HepG2 (cell line): ENCODE measurements at regions not wholly inside any gene's neighbourhood (a gene's known extent, or its start where the extent isn't known, plus 50 kb on each side); places are given as distances from the start of the nearest gene placed in this dataset.

Experiments
- ATAC-seq: fragments of 200-7000 bp; cut with Tn5 transposase; 3 replicates; pipeline ENCODE4 v1.9.1; 2020; ENCODE audit warnings: mild to moderate bottlenecking, moderate library complexity
- BruUV-seq: library from RNA; stranded (reverse); fragments of 400-500 nt; replicated peaks from 2 replicates; lab custom pipeline; 2021; lab: Mats Ljungman, UMichigan
- CTCF ChIA-PET: fragments of 300-600 bp; formaldehyde crosslinking; extraction: SDS; loops from one replicate; lab custom pipeline; 2021; ENCODE audit warnings: low total read pairs, inconsistent platforms, low intra/inter-chr PET ratio; lab: Yijun Ruan, JAX
- POLR2A ChIA-PET: fragments of 350-600 bp; sonication (Branson Sonifier 250); formaldehyde crosslinking; loops from one replicate; lab custom pipeline; 2020; ENCODE audit warnings: antibody characterized with exemption, inconsistent platforms; lab: Yijun Ruan, JAX
- DNase-seq: peaks from one replicate; pipeline ENCODE4 v3.0.0-alpha.2; 2015; ENCODE audit warnings: low spot score
- FAIRE-seq: peaks from 3 replicates; lab custom pipeline; 2011; peaks lifted over from hg19 to GRCh38; lab: Jason Lieb, UNC
- H2AFZ ChIP-seq: one replicate; pipeline ENCODE4 v1.6.1; 2011; ENCODE audit warnings: low read length, inconsistent platforms
- H3K27ac ChIP-seq: fragments of 300-600 bp; 3 replicates; pipeline ENCODE4 v1.8.0; 2011; ENCODE audit warnings: mixed run types, mild to moderate bottlenecking, mixed read lengths, low read length, inconsistent platforms; ENCODE audit not compliant: insufficient read depth; ENCODE audit errors: extremely low read length
- H3K27me3 ChIP-seq, 2 experiments: fragments of 200-600 bp in 1 of 2; 2 replicates in 1 of 2; 3 replicates in 1 of 2; pipeline versions ENCODE4 v1.6.0 to v1.8.0; 2011; ENCODE audit warnings: low read length in 2 of 2, mild to moderate bottlenecking in 2 of 2, moderate library complexity in 2 of 2, inconsistent platforms in 1 of 2; ENCODE audit not compliant: insufficient read depth in 2 of 2, control insufficient read depth in 1 of 2
- H3K36me3 ChIP-seq, 2 experiments: fragments of 200-600 bp in 1 of 2; replicated peaks in 1 of 2; 2 replicates in 1 of 2; 3 replicates in 1 of 2; pipeline versions ENCODE4 v1.5.1 to v1.8.0; 2011; ENCODE audit warnings: low read length in 2 of 2, inconsistent platforms in 1 of 2; ENCODE audit not compliant: insufficient read depth in 2 of 2, control insufficient read depth in 1 of 2
- H3K4me1 ChIP-seq: 2 replicates; pipeline ENCODE4 v1.5.1; 2012; ENCODE audit warnings: low read length, inconsistent platforms; ENCODE audit not compliant: insufficient read depth
- H3K4me2 ChIP-seq: 2 replicates; pipeline ENCODE4 v1.6.0; 2011; ENCODE audit warnings: low read depth, low read length, inconsistent platforms
- H3K4me3 ChIP-seq, 3 experiments: fragments of 200-600 bp in 1 of 3; sonication (generic), shearing (Covaris generic) in 1 of 3; replicated peaks in 1 of 3; 2 replicates each; pipeline ENCODE4 v1.5.1; 2011 to 2016; ENCODE audit warnings: low read length in 3 of 3, inconsistent platforms in 2 of 3, low read depth in 2 of 3, mild to moderate bottlenecking in 2 of 3, control low read depth in 1 of 3, mixed read lengths in 1 of 3; ENCODE audit not compliant: insufficient read depth in 1 of 3
- H3K79me2 ChIP-seq: one replicate; pipeline ENCODE4 v1.6.1; 2011; ENCODE audit warnings: low read length, inconsistent platforms; ENCODE audit not compliant: insufficient read depth
- H3K9ac ChIP-seq: 2 replicates; pipeline ENCODE4 v1.6.0; 2011; ENCODE audit warnings: mild to moderate bottlenecking, low read depth, low read length, inconsistent platforms; ENCODE audit not compliant: insufficient read depth
- H3K9me3 ChIP-seq: 2 replicates; pipeline ENCODE4 v1.5.1; 2012; ENCODE audit warnings: mild to moderate bottlenecking, low read length
- H4K20me1 ChIP-seq: 2 replicates; pipeline ENCODE4 v1.6.0; 2011; ENCODE audit warnings: inconsistent platforms, mild to moderate bottlenecking, low read length, moderate library complexity; ENCODE audit not compliant: insufficient read depth
- IRX3 ChIP-seq: sonication (generic); formaldehyde crosslinking; IDR thresholded peaks from 2 replicates; pipeline ENCODE4 v1.8.1; 2023; ENCODE audit warnings: mild to moderate bottlenecking, low read depth, missing genetic modification reagents, borderline replicate concordance
- MTA1 ChIP-seq: sonication (generic); formaldehyde crosslinking; IDR thresholded peaks from 2 replicates; pipeline ENCODE4 v1.4.0; 2020; ENCODE audit warnings: missing genetic modification reagents, mild to moderate bottlenecking, borderline replicate concordance
- NBN ChIP-seq: fragments of 450-650 bp; conservative IDR thresholded peaks from 2 replicates; pipeline ENCODE4 v1.6.1; 2017
- NFE2L1 ChIP-seq: sonication (generic); formaldehyde crosslinking; IDR thresholded peaks from 2 replicates; pipeline ENCODE4 v1.4.0; 2020; ENCODE audit warnings: missing genetic modification reagents, mild to moderate bottlenecking, borderline replicate concordance
- POLR2AphosphoS2 ChIP-seq: IDR thresholded peaks from 2 replicates; pipeline ENCODE4 v1.6.1; 2011; ENCODE audit warnings: low read depth, low read length, improper control_type of control experiment
- ZNF777 ChIP-seq: sonication (generic); formaldehyde crosslinking; IDR thresholded peaks from 2 replicates; pipeline ENCODE4 v1.4.0; 2020; ENCODE audit warnings: missing genetic modification reagents
- ZNF780A ChIP-seq: sonication (generic); formaldehyde crosslinking; IDR thresholded peaks from 2 replicates; pipeline ENCODE4 v1.8.0; 2022; ENCODE audit warnings: mild to moderate bottlenecking, missing genetic modification reagents, moderate library complexity
- WGBS: methylation state at CpG from one replicate; pipeline ENCODE4 v1.1.6; 2017; ENCODE audit warnings: low lambda C conversion rate; 5-methylcytosine and 5-hydroxymethylcytosine counted together
- in situ Hi-C: cut with HindIII; loops from 2 replicates; pipeline ENCODE4 v1.10.0; 2017; ENCODE audit warnings: low pct_unique_long_range_greater_than_20kb; ENCODE audit not compliant: extremely low pct_ligation_motif_present
- intact Hi-C: fragments of 100-400 bp; cut with micrococcal nuclease; formaldehyde crosslinking; loops from one replicate; pipeline ENCODE4 v1.10.0; 2022; ENCODE audit not compliant: unreplicated experiment
- TF ChIP-seq, protein P1 (sequence below): sonication (generic); formaldehyde crosslinking; IDR thresholded peaks from 2 replicates; pipeline ENCODE4 v1.5.1; 2020; ENCODE audit warnings: missing genetic modification reagents, mild to moderate bottlenecking, borderline replicate concordance
- TF ChIP-seq, protein P2 (sequence below): sonication (generic); formaldehyde crosslinking; IDR thresholded peaks from 2 replicates; pipeline ENCODE4 v1.5.0; 2020; ENCODE audit warnings: mild to moderate bottlenecking, missing genetic modification reagents
- TF ChIP-seq, protein P3 (sequence below): sonication (generic); formaldehyde crosslinking; IDR thresholded peaks from 2 replicates; pipeline ENCODE4 v1.5.1; 2020; ENCODE audit warnings: mild to moderate bottlenecking, moderate library complexity, missing genetic modification reagents
- TF ChIP-seq, protein P4 (sequence below): sonication (generic); formaldehyde crosslinking; conservative IDR thresholded peaks from 2 replicates; pipeline ENCODE4 v1.4.0; 2020; ENCODE audit warnings: missing genetic modification reagents
- TF ChIP-seq, protein P5 (sequence below): sonication (generic); formaldehyde crosslinking; IDR thresholded peaks from 2 replicates; pipeline ENCODE4 v1.4.0; 2020; ENCODE audit warnings: mild to moderate bottlenecking, missing genetic modification reagents
- TF ChIP-seq, protein P6 (sequence below): sonication (generic); formaldehyde crosslinking; IDR thresholded peaks from 2 replicates; pipeline ENCODE4 v1.4.0; 2020; ENCODE audit warnings: missing genetic modification reagents, mild to moderate bottlenecking, borderline replicate concordance

DNA sequence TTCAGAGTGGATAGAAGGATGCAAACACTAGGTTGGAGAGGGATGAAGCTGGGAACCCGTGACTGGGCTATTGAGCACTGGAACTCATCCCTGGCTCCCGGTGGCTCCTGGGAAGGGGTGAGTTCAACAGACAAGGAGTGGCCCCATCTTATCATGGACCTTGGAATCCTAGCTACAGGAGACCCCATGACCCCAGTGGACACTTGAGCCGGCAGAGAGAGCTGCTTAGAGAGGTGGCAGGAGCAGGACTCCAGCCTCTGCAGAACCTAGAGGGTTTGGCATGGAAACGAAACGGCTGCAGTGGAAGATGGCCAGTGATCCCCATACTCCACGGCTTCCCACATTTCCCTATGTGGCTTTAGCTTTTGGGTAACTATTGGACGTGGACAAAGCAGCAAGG, 205.8 kb upstream of the SPANXN1 start:
- ATAC-seq (no peak), FAIRE-seq (no peak), DNase-seq (no peak)
- H3K27ac ChIP-seq: no peak overlapping the region
- no peaks in the 10 kb centered on the region for H3K4me1 ChIP-seq
- no peaks in the 10 kb centered on the region for H3K36me3 ChIP-seq
- TF ChIP-seq, protein P1, sequence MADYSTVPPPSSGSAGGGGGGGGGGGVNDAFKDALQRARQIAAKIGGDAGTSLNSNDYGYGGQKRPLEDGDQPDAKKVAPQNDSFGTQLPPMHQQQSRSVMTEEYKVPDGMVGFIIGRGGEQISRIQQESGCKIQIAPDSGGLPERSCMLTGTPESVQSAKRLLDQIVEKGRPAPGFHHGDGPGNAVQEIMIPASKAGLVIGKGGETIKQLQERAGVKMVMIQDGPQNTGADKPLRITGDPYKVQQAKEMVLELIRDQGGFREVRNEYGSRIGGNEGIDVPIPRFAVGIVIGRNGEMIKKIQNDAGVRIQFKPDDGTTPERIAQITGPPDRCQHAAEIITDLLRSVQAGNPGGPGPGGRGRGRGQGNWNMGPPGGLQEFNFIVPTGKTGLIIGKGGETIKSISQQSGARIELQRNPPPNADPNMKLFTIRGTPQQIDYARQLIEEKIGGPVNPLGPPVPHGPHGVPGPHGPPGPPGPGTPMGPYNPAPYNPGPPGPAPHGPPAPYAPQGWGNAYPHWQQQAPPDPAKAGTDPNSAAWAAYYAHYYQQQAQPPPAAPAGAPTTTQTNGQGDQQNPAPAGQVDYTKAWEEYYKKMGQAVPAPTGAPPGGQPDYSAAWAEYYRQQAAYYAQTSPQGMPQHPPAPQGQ: no peak
- no peak for TF ChIP-seq MTA1
- TF ChIP-seq POLR2AphosphoS2: no peak
- TF ChIP-seq, protein P2, sequence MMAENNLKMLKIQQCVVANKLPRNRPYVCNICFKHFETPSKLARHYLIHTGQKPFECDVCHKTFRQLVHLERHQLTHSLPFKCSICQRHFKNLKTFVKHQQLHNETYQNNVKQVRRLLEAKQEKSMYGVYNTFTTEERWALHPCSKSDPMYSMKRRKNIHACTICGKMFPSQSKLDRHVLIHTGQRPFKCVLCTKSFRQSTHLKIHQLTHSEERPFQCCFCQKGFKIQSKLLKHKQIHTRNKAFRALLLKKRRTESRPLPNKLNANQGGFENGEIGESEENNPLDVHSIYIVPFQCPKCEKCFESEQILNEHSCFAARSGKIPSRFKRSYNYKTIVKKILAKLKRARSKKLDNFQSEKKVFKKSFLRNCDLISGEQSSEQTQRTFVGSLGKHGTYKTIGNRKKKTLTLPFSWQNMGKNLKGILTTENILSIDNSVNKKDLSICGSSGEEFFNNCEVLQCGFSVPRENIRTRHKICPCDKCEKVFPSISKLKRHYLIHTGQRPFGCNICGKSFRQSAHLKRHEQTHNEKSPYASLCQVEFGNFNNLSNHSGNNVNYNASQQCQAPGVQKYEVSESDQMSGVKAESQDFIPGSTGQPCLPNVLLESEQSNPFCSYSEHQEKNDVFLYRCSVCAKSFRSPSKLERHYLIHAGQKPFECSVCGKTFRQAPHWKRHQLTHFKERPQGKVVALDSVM: no peak
- TF ChIP-seq IRX3 (CRISPR knock-in tag): no peak
- TF ChIP-seq, protein P3, sequence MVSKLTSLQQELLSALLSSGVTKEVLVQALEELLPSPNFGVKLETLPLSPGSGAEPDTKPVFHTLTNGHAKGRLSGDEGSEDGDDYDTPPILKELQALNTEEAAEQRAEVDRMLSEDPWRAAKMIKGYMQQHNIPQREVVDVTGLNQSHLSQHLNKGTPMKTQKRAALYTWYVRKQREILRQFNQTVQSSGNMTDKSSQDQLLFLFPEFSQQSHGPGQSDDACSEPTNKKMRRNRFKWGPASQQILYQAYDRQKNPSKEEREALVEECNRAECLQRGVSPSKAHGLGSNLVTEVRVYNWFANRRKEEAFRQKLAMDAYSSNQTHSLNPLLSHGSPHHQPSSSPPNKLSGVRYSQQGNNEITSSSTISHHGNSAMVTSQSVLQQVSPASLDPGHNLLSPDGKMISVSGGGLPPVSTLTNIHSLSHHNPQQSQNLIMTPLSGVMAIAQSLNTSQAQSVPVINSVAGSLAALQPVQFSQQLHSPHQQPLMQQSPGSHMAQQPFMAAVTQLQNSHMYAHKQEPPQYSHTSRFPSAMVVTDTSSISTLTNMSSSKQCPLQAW (CRISPR knock-in tag): no peak
- TF ChIP-seq, protein P4, sequence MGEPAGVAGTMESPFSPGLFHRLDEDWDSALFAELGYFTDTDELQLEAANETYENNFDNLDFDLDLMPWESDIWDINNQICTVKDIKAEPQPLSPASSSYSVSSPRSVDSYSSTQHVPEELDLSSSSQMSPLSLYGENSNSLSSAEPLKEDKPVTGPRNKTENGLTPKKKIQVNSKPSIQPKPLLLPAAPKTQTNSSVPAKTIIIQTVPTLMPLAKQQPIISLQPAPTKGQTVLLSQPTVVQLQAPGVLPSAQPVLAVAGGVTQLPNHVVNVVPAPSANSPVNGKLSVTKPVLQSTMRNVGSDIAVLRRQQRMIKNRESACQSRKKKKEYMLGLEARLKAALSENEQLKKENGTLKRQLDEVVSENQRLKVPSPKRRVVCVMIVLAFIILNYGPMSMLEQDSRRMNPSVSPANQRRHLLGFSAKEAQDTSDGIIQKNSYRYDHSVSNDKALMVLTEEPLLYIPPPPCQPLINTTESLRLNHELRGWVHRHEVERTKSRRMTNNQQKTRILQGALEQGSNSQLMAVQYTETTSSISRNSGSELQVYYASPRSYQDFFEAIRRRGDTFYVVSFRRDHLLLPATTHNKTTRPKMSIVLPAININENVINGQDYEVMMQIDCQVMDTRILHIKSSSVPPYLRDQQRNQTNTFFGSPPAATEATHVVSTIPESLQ (CRISPR knock-in tag): no peak
- TF ChIP-seq ZNF777 (CRISPR knock-in tag): no peak
- TF ChIP-seq ZNF780A: no peak
- no peak for TF ChIP-seq NFE2L1 (CRISPR knock-in tag)
- no peak for TF ChIP-seq NBN
- TF ChIP-seq, protein P5, sequence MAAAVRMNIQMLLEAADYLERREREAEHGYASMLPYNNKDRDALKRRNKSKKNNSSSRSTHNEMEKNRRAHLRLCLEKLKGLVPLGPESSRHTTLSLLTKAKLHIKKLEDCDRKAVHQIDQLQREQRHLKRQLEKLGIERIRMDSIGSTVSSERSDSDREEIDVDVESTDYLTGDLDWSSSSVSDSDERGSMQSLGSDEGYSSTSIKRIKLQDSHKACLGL (CRISPR knock-in tag): no peak
- TF ChIP-seq, protein P6, sequence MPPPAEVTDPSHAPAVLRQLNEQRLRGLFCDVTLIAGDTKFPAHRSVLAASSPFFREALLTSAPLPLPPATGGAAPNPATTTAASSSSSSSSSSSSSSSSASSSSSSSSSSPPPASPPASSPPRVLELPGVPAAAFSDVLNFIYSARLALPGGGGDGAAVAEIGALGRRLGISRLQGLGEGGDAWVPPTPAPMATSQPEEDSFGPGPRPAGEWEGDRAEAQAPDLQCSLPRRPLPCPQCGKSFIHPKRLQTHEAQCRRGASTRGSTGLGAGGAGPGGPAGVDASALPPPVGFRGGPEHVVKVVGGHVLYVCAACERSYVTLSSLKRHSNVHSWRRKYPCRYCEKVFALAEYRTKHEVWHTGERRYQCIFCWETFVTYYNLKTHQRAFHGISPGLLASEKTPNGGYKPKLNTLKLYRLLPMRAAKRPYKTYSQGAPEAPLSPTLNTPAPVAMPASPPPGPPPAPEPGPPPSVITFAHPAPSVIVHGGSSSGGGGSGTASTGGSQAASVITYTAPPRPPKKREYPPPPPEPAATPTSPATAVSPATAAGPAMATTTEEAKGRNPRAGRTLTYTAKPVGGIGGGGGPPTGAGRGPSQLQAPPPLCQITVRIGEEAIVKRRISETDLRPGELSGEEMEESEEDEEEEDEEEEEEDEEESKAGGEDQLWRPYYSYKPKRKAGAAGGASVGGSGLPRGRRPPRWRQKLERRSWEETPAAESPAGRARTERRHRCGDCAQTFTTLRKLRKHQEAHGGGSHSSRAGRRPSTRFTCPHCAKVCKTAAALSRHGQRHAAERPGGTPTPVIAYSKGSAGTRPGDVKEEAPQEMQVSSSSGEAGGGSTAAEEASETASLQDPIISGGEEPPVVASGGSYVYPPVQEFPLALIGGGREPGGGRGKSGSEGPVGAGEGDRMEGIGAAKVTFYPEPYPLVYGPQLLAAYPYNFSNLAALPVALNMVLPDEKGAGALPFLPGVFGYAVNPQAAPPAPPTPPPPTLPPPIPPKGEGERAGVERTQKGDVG: no peak
- H3K79me2 ChIP-seq: no peaks in the 10 kb centered on the region
- POLR2A ChIA-PET: no interaction called here
- H4K20me1 ChIP-seq: no peaks in the 10 kb centered on the region
- H3K4me3 ChIP-seq: no peak overlapping the region
- no peak overlapping the region for H2AFZ ChIP-seq
- in situ Hi-C loops: no loop called here
- no peak overlapping the region for H3K4me2 ChIP-seq
- H3K9ac ChIP-seq: no peak overlapping the region
- no TSS peak for BruUV-seq
- CTCF ChIA-PET: no interaction called here
- H3K9me3 ChIP-seq: peaks cover 55% of the 10 kb centered on the region
- intact Hi-C loops: no loop called here
- WGBS: 0% methylated on average over 2 of the region's 7 CpGs
- H3K27me3 ChIP-seq: no peaks in the 10 kb centered on the region
